ENCODE measurements at regions not wholly inside any gene's neighbourhood (a gene's known extent, or its start where the extent isn't known, plus 50 kb on each side); places are given as distances from the start of the nearest gene placed in this dataset.

DNA sequence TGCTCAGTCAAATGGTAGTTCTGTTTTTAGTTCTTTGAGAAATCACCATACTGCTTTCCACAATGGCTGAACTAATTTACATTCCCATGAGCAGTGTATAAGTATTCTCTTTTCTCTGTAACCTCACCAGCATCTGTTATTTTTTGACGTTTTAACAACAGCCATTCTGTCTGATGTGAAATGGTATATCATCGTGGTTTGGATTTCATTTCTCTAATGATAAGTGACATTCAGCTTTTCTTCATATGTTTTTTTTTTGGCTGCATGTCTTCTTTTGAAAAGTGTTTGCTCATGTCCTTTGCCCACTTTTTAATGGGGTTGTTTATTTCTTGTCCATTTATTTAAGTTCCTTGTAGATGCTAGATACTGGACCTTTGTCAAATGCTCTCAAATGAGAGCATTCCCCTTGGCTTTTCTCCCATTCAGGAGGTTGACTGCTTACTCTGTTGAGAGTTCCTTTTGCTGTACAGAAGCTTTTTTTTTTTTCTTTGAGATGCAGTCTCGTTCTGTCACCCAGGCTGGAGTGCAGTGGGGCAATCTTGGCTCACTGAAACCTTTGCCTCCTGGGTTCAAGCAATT is 58.7 kb upstream of the RGMB start:
- TF ChIP-seq FOXP2 (optimal IDR thresholded peaks at IDR 0.05; ENCODE audit: borderline replicate concordance, extremely low read depth, extremely low read length, insufficient read depth): no peak
- no peak for TF ChIP-seq POLR2AphosphoS5 (IDR thresholded peaks at IDR 0.05; ENCODE audit: low read depth, low read length)
- no peak for TF ChIP-seq REST (IDR thresholded peaks at IDR 0.05; ENCODE audit: insufficient read depth in 1 of 2, low read depth in 2 of 2, low read length in 2 of 2)
- no peak for TF ChIP-seq TAF1 (IDR thresholded peaks at IDR 0.05; ENCODE audit: borderline replicate concordance, insufficient read depth, low read length)
- TF ChIP-seq SIN3A (IDR thresholded peaks at IDR 0.05; ENCODE audit: borderline replicate concordance, insufficient read depth, low read length): no peak
